NCI-H1048 (cell line): ENCODE measurements at regions not wholly inside any gene's neighbourhood (a gene's known extent, or its start where the extent isn't known, plus 50 kb on each side); places are given as distances from the start of the nearest gene placed in this dataset.
"Not testable (repeated sequence)": the region's sequence is repeated elsewhere in the genome, so short reads cannot be mapped to it uniquely, and the experiment has no call there.

Experiments
- DNase-seq: peaks from one replicate; lab custom pipeline; 2025; lab: John Stamatoyannopoulos, UW

DNA sequence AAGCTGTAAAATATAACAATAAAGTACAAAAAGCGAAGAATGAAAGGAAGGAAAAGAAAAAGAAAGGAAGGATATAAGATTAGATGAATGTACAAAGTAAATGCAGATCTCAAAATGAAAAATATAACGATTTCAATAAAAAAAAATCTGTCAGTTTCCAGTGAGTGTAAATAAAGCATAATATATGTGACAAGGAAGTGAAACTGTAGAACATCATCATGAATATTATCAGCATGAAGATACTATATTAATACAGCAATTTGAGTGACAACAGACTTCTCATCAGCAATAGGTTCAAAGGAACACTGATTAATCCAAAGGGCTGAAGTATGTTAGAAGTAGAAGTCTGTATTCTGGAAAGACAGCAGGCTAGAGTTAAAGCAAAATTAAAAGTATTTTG, 659.5 kb upstream of the MBL2 start:
- DNase-seq: no peak

DNA sequence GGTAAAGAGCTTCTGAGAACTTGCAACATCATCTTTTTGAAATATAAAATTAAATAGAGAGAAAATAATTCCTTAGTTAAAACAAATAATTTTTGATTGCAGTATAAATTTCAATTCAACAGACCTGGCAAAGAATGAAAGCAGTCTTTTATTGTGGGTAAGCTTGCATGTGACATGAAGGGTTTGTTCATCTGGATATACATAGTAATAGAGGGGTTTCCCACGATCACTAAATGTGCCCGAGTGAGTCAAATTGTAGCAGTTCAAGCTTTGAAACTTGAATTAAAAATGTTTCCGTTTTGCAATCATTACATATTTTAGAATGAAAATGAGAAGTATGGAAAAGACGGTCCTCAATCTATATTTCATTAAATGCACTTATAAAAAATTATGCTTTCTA, 658.4 kb upstream of the MBL2 start:
- DNase-seq: no peak

DNA sequence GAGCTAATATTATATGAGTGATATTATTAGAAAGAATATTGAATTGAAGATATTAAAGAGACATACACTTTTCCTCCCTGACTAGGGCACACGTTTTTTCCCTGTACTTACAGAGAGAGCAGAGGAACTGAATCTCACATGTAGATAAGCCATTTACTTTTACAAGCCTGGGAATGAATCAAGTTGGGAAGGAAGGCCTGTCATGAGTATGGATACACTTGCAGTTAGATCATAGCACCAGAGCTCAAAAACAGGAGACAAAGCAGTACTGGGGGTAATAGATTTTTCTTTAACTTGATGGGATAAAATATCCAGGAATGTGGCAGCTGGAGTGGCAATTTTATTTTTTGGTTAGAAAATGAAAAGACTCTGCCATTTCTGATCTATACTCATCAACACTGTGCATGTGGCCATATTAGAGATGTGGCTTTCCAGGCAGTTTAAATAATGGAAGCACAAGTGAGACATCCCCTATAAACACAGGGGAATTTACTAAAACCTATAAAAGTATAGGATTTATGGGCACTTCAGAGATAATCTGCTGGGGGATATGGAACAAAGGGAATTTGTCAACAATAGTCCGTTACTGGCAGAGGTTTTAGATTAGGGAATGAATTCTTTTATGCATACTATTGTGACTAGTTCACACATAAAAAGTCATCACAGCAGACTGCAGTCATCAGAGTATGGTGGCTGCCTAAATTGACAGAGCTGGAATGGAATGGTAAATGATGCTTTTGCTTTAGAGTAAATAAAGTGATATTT, 657.7 kb upstream of the MBL2 start:
- DNase-seq: no peak

DNA sequence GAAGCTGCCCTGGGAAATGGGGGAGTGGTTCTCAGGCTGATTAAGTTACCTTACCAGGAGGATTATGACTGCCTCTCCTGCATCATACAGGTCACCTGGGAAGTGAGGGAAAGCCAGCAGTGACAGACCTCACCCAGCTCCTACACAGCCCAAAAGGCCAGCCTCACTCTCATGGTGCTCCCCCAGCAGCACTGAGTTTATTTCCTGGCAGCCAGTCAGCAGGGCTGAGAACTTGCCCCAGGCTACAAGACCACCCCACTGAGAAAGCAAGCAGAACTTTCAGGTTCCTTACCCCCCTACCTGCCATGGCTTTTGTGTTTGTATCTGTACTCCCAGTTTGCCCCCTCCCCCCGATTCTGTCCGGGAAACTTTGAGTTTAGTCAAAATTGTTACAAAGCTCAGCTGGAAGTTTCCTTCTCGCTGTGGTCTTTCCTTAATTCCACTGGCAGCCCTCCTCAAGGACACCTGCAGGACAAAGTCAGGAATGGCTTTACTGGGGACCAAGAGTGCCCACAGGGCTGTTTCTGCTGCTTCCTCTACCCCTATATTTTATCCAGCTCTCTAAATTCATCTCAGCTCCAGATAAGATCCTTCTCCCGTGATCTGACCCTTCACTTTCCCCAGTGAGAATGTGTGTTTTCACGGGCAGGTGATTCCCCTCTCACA, 649.8 kb upstream of the MBL2 start:
- DNase-seq: no peak

DNA sequence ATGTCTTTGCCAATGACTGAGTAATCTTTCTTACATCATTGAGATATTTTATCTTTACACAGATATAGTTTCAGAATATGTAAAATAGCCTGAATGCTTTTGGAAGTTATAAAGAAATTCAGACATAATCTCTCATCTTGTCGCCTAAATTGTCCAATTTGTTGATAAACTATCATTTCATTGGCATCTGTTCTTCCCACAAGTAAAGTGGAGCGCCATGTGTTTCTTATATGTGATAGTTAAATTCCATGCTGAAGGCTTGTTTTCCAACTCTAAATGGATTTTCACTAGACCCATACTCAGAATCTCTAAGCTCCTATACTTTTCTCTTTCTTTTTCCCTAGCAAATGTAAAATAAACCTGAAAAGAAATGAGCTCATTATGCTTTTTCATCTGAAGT, 640.1 kb upstream of the MBL2 start:
- DNase-seq: no peak

DNA sequence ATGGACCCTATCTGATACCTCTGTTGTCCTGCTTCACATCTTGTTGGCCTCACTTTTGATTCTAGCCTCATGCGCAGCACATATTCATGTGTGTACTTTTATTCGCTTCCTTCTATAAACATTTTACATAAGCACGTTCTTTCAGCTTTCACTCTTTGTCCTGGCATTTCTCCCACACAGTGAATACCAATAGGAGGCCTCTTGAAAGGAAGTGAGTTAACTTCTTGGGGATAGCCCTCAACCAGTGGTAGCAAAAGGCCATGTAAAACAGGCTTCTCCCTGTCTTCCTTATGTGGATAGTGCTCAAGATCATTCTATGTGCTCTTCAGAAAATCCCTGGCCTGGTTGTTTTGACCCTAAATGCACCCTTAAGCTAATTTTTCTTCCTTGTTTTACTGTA, 633.9 kb upstream of the MBL2 start:
- no peak for DNase-seq

DNA sequence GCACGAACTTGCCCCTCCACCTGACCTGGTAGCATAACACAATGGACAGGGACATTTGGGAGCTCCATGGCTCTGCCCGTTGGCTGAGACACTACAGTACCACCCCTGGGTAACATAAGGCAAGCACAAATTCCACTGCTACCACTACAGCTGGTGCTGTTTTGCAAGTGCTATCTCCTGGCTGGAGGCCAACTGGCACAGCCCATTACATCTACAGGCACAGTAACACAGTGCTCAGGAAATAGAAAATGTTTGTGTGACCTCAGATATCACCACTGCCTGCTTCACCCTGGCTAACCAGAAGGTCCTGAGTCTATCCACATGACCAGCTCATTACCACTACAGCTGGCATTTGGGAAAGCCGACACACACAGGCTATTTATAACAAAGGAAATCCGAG, 631.1 kb upstream of the MBL2 start:
- DNase-seq: peak; percentile 11

DNA sequence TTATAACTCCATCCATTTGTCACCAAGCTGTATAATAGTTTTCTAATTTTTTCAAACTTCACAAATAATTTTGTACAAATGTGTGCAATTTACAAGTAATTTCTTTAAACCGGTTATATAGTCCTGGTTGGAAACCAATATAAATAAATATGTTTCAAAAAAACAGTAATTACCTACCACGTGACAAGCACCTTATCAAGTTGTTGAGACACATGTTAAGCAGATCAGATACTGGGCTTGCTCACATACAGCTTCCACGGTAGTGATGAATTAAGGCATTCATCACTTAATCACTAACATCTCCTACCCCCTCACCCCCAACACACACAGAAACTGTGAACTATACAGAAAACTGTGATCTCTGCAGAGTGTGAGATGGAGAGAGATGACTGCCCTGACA, 630.0 kb upstream of the MBL2 start:
- DNase-seq: no peak

DNA sequence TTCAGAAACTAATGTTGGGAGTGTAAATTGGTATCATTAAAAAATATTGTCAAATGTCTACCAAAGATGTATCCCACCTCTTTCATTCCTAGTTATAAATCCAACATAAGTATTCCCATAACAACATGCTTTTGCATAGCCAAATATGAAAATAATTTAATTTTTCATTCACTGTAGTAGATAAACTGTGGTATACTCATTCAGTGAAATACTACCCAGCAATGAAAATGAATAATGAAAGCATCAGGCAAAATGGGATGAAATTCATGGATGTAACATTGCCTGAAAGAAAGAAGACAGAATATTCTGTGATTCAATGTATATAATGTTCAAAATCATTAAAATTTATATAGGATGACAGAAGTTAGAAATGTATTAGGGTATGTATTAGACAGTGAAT, 629.0 kb upstream of the MBL2 start:
- DNase-seq: no peak

DNA sequence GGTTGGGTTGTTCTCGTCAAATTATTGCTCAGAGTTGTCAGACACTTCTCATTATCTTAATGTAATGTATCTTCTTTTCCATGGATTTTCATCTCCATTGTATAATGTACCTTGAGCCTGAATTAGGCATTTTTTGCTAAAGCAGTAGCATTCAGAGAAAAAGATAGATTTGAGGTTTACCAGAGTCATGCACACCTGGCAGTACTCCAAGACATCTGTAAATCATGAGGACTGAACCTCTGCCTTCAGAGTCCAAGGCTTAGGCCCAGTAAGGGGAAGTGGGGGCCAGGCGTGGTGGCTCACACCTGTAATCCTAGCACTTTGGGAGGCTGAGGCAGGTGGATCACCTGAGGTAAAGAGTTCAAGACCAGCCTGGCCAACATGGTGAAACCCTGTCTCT, 624.3 kb upstream of the MBL2 start:
- no peak for DNase-seq

DNA sequence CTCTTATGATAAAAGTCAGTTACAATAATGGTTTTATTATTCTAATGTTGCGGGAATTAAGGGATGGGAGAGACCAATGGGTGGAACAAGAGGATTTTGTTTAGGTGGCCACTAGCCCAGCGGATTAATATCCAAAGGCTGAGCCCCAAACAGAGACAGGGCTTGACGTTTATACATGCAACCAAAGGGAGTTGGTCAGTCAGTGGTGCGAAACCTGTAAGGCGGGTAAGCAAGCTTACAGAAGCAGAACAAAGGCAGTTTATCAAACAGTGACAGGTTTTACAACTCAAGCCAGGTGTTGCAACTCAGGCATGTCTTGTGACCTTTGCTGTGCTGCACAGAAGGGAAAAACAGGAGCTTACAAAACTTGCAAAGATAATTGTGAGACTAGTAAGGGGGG, 622.9 kb upstream of the MBL2 start:
- DNase-seq: no peak

DNA sequence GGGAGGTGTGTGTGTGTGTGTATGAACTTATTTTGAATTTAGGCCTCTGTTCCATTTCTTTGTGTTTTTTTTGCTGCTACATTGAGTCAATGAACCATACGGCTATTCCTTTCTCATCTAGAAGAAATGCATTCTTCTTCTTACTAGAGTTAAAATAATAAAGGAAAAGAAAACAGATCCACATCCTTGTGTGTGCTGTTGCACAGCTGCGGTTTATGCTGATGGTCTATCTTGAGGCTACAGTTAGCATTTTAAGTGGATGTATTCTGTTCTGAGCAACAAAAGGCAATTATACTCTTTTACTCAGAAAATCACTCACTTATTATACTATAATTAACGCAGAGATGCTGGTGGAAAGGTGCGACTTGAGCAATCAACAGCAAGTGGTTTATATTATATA, 615.0 kb upstream of the MBL2 start:
- DNase-seq: no peak

DNA sequence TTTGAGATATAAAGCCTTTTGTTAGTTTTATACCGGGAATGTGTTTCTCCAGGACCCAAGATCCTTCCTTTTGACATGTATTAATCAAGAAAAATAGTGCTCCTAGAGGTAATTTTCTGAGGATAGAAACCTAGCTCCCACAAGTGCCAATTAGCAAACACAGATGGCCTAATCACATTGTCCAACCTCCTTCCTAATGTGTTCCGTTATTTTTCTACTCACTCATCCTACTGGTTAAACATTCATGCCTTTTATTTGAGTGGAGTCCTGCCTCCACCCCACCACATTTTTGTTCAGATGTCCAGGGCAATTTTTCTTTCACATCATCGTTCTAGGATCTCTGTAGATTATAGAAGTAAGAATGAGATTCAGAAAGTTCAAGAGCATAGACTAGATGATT, 610.0 kb upstream of the MBL2 start:
- DNase-seq: no peak

DNA sequence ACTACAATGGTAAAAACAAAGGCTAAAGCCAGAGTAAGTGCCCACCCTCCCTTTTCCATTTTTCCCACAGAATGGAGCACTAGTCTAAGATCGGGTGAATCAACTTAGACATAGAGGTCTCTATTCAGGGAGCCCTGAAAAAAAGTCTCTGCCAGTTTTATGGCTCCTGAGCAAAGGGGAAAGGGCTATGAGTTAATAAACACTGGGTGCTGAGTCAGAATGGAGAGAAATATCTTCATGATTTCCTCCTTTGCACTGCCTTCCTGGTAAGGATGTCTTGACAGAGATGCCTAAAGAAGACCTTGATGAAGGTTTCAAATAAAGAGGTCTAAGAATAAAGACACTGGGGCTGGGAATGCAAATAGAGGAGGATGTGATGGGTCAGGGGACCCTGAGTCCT, 607.4 kb upstream of the MBL2 start:
- DNase-seq: no peak

DNA sequence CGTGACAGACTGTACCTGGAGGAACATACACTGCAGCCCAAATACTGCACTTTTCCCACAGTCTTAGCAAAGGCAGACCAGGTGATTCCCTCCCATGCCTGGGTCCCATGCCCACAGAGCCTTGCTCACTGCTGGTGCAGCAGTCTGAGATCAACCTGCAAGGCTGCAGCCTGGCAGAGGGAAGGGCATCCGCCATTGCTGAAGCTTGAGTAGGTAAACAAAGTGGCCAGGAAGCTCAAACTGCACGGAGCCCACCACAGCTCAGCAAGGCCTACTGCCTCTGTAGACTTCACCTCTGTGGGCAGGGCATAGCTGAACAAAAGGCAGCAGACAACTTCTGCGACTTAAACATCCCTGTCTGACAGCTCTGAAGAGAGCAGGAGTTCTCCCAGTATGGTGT, 597.8 kb upstream of the MBL2 start:
- no peak for DNase-seq

DNA sequence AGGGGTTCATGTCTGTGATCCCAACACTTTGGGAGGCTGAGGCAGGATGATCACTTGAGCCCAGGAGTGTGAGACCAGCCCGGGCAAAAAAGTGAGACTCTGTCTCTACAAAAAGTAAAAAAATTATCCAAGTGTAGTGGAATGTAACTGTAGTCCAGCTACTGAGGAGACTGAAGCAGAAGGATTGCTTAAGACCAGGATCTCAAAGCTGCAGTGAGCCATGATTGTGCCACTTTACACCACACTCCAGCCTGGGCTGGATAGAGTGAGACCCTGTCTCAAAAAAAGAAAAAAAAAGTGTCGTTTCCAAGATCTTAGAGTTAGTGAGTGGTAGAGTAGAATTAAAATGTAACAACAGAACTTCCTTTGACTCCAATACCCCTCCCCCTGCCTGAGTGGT, 589.4 kb upstream of the MBL2 start:
- no peak for DNase-seq

DNA sequence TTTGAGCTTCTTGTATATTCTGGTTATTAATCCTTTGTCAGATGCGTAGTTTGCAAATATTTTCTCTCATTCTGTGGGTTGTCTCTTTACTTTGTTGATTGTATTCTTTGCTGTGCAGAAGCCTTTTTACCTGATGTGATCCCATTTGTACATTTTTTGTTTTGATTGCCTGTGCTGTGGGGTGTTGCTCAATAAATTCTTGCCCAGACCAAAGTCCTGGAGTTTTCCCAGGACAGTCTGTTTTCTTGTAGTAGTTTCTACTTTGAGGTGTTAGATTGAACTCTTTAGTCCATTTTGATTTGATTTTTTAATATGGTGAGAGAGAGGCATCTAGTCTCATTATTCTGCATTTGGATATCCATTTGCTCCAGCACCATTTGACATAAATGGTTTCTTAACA, 588.7 kb upstream of the MBL2 start:
- no peak for DNase-seq

DNA sequence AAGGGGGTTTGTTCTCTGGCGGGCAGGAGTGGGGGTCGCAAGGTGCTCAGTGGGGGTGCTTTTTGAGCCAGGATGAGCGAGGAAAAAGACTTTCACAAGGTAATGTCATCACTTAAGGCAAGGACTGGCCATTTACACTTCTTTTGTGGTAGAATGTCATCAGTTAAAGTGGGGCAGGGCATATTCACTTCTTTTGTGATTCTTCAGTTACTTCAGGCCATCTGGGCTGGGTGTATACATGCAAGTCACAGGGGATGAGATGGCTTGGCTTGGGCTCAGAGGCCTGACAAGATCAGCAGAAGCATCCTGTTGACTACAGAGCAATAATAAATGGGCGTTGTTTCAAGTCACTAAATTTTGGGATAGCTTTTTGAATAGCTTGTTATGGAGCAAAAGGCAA, 586.4 kb upstream of the MBL2 start:
- DNase-seq: not testable (repeated sequence)

DNA sequence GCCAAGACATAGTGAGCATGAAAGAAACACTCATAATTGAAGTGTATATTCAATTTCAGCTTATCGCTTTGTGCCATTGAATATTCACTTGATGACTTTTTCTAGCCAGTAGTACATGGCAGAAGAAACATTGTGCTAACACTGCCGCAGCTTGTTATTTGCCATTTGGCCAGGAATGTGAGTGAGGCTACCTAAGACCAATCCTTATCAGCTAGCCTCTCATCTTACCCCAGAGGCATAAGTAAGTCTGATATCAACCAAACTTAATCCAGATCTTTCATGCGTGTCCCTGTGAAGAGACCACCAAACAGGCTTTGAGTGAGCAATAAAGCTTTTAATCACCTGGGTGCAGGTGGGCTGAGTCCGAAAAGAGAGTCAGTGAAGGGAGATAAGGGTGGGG, 586.0 kb upstream of the MBL2 start:
- DNase-seq: no peak

DNA sequence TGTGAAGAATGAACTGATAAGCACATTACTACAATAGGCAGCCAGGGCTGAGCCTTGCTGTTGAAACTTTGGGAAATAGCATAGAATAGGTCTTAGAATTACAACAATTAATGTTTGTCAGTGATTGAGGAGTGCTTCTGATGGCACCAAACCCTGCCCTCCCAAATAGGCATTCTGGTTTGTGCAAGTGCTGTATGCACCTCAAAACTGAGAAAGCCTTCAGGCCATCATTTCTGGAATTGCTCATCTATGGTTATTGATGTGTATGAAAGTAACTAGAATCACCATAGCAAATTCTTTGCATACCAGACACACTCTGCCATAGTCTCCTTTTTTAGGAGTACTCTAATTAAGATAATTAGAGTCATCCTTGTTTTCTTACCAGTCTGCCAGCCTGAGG, 585.0 kb upstream of the MBL2 start:
- no peak for DNase-seq

DNA sequence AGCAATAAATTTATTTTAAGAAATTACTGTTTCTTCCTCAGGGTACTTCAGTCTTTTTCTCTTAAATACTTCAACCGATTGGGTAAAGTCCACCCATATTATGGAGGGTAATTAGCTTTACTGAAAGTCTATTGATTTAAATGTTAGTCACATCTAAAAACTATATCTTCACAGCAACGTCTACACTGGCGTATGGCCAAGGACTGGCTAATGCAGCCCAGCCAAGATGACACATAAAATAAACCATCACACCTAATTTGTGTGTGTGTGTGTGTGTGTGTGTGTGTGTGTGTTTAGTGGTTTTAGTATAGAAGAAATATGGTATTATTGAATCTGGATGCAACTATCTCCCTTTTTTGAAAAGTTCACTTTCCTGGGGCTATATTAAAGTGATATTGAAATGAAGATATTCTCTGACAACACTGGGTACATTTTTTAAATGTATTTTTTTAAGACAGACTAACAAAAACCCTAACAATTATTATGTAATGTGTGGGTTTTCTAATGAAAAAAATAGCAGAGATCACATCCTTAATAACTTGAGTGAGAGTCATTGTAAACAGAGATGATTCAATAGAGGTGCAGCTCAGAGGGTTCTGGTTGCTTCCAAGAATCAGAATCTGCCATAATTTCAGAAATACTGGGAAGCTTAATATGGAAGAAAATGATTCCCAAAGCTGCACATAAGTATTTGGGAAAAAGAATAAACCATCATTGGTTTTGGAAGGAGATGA, 584.2 kb upstream of the MBL2 start:
- no peak for DNase-seq

DNA sequence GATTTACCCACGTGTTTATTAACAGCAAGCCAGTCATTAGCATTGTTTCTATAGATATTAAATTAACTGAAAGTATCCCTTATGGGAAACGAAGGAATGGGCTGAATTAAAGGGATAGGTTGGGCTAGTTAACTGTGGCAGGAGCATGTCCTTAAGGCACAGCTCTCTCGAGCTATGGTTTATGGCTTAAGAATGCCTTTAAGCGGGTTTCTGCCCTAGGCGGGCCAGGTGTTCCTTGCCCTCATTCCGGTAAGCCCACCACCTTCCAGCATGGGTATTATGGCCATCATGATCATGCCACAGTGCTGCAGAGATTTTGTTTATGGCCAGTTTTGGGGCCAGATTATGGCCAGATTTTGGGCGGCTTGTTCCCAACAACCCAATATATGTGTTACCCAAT, 569.9 kb upstream of the MBL2 start:
- not testable (repeated sequence) for DNase-seq

DNA sequence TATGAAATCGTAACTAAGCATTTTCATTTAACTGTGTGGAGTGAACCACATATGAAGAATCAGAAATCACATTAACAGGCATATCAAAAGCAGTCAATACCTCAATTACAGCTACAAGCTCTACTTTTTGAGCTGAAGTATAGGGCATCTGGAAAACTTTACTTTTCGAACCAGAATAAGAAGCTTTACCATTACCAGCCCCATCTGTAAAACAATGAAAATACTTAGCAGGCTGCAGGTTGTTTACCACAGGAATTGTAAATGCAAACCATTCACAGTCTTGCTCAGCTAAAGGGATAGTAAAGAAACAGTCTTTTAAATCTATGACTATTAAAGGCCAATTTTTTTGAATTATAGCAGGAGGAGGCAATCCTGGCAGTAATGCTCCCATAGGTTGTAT, 565.6 kb upstream of the MBL2 start:
- DNase-seq: not testable (repeated sequence)
